GM19452 (cell line): ENCODE measurements at regions not wholly inside any gene's neighbourhood (a gene's known extent, or its start where the extent isn't known, plus 50 kb on each side); places are given as distances from the start of the nearest gene placed in this dataset.
A peak's percentile ranks its signal among the peaks of the same experiment; 100 is the strongest.

Experiments
- ATAC-seq: cut with Tn5 transposase; IDR thresholded peaks from one replicate; pipeline ENCODE4 v1.9.1; 2021; ENCODE audit not compliant: unreplicated experiment

GRCh38 chrY:21370494-21370893, 140.6 kb upstream of the RBMY1B start:
- ATAC-seq = no peak

- peak; percentile 64 for ATAC-seq
Measured at GRCh38 chrY:21394116-21394515, 117.0 kb upstream of the RBMY1B start.

- no peak for ATAC-seq
Measured at GRCh38 chrY:21422221-21422620, 88.9 kb upstream of the RBMY1B start.

GRCh38 chrY:21440536-21440935, 70.6 kb upstream of the RBMY1B start:
- no peak for ATAC-seq

- ATAC-seq = no peak
Measured at GRCh38 chrY:21453644-21454043, 57.5 kb upstream of the RBMY1B start.

GRCh38 chrY:21454133-21454532, 57.0 kb upstream of the RBMY1B start:
- no peak for ATAC-seq

- ATAC-seq = no peak
Measured at GRCh38 chrY:21459648-21460047, 51.5 kb upstream of the RBMY1B start.
